ENCODE measurements at regions not wholly inside any gene's neighbourhood (a gene's known extent, or its start where the extent isn't known, plus 50 kb on each side); places are given as distances from the start of the nearest gene placed in this dataset.

DNA sequence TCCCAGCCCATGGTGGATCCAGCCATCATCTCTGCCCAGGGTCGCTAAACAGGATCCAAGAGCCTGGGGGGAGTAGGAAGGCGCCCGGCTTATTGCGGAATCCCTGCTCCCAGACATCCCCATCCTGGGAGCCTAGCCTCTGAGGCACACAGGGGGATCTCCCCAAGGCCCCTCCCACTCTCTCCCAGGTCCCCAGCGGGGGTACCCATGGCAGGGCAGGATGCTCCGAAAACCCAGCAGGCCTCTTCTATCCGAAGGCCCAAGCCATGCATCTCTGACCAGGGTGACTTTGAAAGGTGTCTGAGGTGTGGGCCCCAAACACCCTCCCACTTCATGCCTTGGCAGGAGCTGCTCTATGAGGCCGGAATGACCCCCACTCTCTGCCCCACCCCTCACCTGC is 81.7 kb upstream of the RUFY1 start:
- intact Hi-C loops (cut with DNase I): no loop called here
- no peak for DNase-seq (ENCODE audit: extremely low spot score)
- no peaks in the 10 kb centered on the region for H3K36me3 ChIP-seq
- H3K9me3 ChIP-seq: peaks cover 0 to 11% (median 4%) of the 10 kb centered on the region in 4 donors
- TF ChIP-seq EP300 (IDR thresholded peaks at IDR 0.05) (no peak), POLR2A (IDR thresholded peaks at IDR 0.05; ENCODE audit: low read depth) (no peak), POLR2AphosphoS5 (IDR thresholded peaks at IDR 0.05) (no peak)
- TF ChIP-seq, protein P1, sequence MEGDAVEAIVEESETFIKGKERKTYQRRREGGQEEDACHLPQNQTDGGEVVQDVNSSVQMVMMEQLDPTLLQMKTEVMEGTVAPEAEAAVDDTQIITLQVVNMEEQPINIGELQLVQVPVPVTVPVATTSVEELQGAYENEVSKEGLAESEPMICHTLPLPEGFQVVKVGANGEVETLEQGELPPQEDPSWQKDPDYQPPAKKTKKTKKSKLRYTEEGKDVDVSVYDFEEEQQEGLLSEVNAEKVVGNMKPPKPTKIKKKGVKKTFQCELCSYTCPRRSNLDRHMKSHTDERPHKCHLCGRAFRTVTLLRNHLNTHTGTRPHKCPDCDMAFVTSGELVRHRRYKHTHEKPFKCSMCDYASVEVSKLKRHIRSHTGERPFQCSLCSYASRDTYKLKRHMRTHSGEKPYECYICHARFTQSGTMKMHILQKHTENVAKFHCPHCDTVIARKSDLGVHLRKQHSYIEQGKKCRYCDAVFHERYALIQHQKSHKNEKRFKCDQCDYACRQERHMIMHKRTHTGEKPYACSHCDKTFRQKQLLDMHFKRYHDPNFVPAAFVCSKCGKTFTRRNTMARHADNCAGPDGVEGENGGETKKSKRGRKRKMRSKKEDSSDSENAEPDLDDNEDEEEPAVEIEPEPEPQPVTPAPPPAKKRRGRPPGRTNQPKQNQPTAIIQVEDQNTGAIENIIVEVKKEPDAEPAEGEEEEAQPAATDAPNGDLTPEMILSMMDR (IDR thresholded peaks at IDR 0.05): no peak
- H3K4me3 ChIP-seq: no peak overlapping the region
- peaks cover 0 to 3% (median 0%) of the 10 kb centered on the region in 4 donors for H3K27me3 ChIP-seq
- H3K27ac ChIP-seq (replicated peaks in 1 of 4): no peak overlapping the region
- H3K4me1 ChIP-seq: no peaks in the 10 kb centered on the region
- WGBS: 82% methylated on average over 7 of the region's 8 CpGs

GRCh38 chr5:179467441-179467840 is 82.9 kb upstream of the RUFY1 start:
- H3K9me3 ChIP-seq: peaks cover 0 to 11% (median 4%) of the 10 kb centered on the region in 4 donors

DNA sequence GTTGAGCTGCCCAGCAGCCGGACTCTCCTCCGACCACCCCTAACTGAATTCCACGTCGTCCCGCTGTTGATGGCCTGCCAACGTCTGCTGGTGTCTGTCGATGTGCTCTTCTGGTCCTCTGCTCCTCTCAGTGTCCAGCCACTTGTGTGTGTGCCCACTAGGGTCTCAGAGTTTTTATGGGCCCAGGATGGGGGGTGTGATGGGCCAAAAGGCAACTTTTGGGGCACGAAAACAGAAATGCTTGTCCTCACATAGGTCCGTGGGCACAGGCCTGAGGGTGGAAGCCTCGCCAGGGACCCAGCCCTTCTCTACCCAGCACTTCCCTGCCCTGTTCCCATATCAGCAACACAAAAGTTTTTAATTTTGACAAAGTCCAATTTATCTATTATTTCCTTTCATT is 85.7 kb upstream of the RUFY1 start:
- H3K4me1 ChIP-seq: no peaks in the 10 kb centered on the region
- intact Hi-C loops (cut with DNase I): no loop called here
- H3K4me3 ChIP-seq: no peak overlapping the region
- whole genome bisulfite sequencing: 90% methylated on average over 10 of the region's 10 CpGs
- TF ChIP-seq POLR2A (IDR thresholded peaks at IDR 0.05; ENCODE audit: low read depth) (no peak), EP300 (IDR thresholded peaks at IDR 0.05) (no peak), POLR2AphosphoS5 (IDR thresholded peaks at IDR 0.05) (no peak)
- TF ChIP-seq, protein P1 (IDR thresholded peaks at IDR 0.05): no peak
- H3K27me3 ChIP-seq: peaks cover 0 to 9% (median 0%) of the 10 kb centered on the region in 4 donors
- no peaks in the 10 kb centered on the region for H3K36me3 ChIP-seq
- H3K9me3 ChIP-seq: peaks cover 0 to 11% (median 4%) of the 10 kb centered on the region in 4 donors
- H3K27ac ChIP-seq (replicated peaks in 1 of 4): no peak overlapping the region
- DNase-seq (ENCODE audit: extremely low spot score): no peak

More at GRCh38 chr5:179467441-179467840, 82.9 kb upstream of the RUFY1 start:
- 95% methylated on average over 11 of the region's 11 CpGs for WGBS
- no peak for DNase-seq (ENCODE audit: extremely low spot score)
- Histone ChIP-seq H3K4me1 (no peaks in the 10 kb centered on the region), H3K27ac (replicated peaks in 1 of 4) (no peak overlapping the region), H3K4me3 (no peak overlapping the region), H3K27me3 (peaks cover 0 to 3% (median 0%) of the 10 kb centered on the region in 4 donors), H3K36me3 (no peaks in the 10 kb centered on the region)
- no peak for TF ChIP-seq POLR2A (IDR thresholded peaks at IDR 0.05; ENCODE audit: low read depth)
- TF ChIP-seq EP300 (IDR thresholded peaks at IDR 0.05): no peak
- TF ChIP-seq POLR2AphosphoS5 (IDR thresholded peaks at IDR 0.05): no peak
- intact Hi-C loops (cut with DNase I): no loop called here

GRCh38 chr5:179462040-179462439 is 88.3 kb upstream of the RUFY1 start:
- peaks cover 0 to 16% (median 0%) of the 10 kb centered on the region in 4 donors for H3K27me3 ChIP-seq
- no peaks in the 10 kb centered on the region for H3K4me1 ChIP-seq
- H3K4me3 ChIP-seq: no peak overlapping the region
- 83% methylated on average over 12 of the region's 12 CpGs for WGBS
- no peak for TF ChIP-seq POLR2A (IDR thresholded peaks at IDR 0.05; ENCODE audit: low read depth)
- TF ChIP-seq POLR2AphosphoS5 (IDR thresholded peaks at IDR 0.05): no peak
- TF ChIP-seq, protein P1 (IDR thresholded peaks at IDR 0.05): no peak
- TF ChIP-seq EP300 (IDR thresholded peaks at IDR 0.05): no peak
- intact Hi-C loops (cut with DNase I): no loop called here
- no peaks in the 10 kb centered on the region for H3K36me3 ChIP-seq
- DNase-seq (ENCODE audit: extremely low spot score): no peak
- no peak overlapping the region for H3K27ac ChIP-seq (replicated peaks in 1 of 4)
- H3K9me3 ChIP-seq: peaks cover 0 to 11% (median 4%) of the 10 kb centered on the region in 4 donors

DNA sequence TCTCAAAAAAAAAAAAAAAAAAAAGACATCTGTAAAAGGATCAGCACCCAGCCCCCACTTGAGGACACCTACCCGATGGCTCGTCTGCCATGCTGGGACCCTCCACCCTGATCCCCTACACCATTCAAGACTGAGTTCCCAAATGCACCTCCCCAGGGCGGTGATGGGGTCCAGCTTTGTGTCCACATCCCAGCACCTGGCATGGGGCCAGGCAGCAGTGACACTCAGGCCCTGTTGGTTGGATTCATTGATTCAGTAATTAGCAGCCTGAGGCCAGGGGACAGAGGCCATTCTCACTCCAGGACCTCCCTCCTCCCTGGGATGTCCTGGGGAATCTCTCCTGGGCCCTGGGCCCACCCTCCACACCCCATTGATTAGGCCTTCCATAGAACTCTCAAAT is 88.8 kb upstream of the RUFY1 start:
- DNase-seq (ENCODE audit: extremely low spot score): no peak
- Histone ChIP-seq H3K36me3 (no peaks in the 10 kb centered on the region), H3K9me3 (peaks cover 0 to 11% (median 4%) of the 10 kb centered on the region in 4 donors), H3K27ac (replicated peaks in 1 of 4) (no peak overlapping the region), H3K27me3 (peaks cover 0 to 16% (median 0%) of the 10 kb centered on the region in 4 donors), H3K4me1 (no peaks in the 10 kb centered on the region), H3K4me3 (no peak overlapping the region)
- intact Hi-C loops (cut with DNase I): no loop called here
- TF ChIP-seq EP300 (IDR thresholded peaks at IDR 0.05) (no peak), POLR2AphosphoS5 (IDR thresholded peaks at IDR 0.05) (no peak), POLR2A (IDR thresholded peaks at IDR 0.05; ENCODE audit: low read depth) (no peak)
- TF ChIP-seq, protein P1 (IDR thresholded peaks at IDR 0.05): no peak
- WGBS: 60% methylated on average over 3 of the region's 3 CpGs
